Inflammatory macrophage (primary cell): ENCODE measurements at regions not wholly inside any gene's neighbourhood (a gene's known extent, or its start where the extent isn't known, plus 50 kb on each side); places are given as distances from the start of the nearest gene placed in this dataset.

Source experiments
- DNase-seq, 2 donors: peaks; one replicate each; pipeline ENCODE4 v3.0.0-alpha.2; 2020 to 2022

DNA sequence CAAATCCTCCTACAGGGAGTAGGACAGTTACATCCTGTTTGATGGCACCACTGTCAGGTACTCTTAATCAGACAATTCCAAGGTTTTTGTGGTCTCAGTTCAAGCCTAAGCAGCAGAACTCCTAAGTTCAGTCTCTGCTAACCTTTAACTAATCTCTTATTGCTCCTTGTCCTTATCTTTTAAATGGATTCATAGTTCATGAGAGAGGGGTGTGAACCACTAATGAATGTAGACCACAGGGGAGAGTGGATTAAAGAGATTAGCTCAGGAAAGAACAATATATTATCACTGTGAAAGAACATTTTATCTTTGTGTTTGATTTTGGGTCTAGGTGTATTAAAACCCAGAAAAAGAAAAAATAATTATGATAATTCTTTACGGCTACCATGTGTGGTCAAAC, 168.9 kb downstream of the DCK start:
- DNase-seq = no peak

DNA sequence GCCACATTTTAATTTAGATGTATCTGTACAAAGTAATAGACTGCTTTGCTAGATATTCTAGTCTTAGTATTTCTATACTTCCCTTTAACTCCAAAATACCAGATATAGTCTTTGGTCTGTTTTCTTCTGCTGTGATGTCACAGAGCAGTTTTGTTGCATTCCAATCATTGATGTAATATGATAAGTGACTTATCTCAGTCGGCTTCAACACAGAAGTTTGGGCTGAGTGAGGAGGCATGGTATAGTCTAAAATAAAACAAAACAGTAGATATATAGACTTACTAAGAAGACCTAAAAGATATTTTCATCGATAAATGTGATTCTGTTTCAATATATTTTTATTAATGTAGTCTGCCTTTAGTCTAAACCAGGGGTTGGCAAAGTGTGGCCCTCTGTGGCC, 169.9 kb downstream of the DCK start:
- DNase-seq = no peak

- no peak for DNase-seq
Observed at GRCh38 chr4:71167083-71167482, 171.7 kb upstream of the SLC4A4 start.

- DNase-seq = no peak
Observed at GRCh38 chr4:71171592-71171991, 167.2 kb upstream of the SLC4A4 start.

DNA sequence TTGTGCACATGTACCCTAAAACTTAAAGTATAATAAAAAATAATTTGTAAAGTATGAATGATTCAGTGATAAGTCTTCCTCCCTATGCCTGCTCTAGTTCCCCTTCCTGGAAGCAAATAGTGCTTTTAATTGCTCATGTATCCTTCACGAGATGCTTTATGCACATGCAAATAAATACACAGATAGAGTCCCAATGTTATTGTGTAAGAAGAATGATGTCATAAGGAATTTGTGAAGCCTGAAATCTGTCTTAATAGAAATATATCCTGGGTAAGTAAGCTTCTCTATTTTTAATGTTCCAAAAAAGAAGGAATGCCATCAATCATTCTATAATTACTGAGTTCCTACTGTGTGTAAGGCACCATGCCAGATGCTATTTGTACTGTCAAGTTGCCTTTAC, 157.5 kb upstream of the SLC4A4 start:
- DNase-seq = no peak

GRCh38 chr4:71184195-71184781, 154.5 kb upstream of the SLC4A4 start:
- DNase-seq = peak; percentile 51 to 54

GRCh38 chr4:71185037-71185436, 153.8 kb upstream of the SLC4A4 start:
- DNase-seq = no peak

GRCh38 chr4:71186257-71186565, 152.6 kb upstream of the SLC4A4 start:
- DNase-seq = no peak

DNA sequence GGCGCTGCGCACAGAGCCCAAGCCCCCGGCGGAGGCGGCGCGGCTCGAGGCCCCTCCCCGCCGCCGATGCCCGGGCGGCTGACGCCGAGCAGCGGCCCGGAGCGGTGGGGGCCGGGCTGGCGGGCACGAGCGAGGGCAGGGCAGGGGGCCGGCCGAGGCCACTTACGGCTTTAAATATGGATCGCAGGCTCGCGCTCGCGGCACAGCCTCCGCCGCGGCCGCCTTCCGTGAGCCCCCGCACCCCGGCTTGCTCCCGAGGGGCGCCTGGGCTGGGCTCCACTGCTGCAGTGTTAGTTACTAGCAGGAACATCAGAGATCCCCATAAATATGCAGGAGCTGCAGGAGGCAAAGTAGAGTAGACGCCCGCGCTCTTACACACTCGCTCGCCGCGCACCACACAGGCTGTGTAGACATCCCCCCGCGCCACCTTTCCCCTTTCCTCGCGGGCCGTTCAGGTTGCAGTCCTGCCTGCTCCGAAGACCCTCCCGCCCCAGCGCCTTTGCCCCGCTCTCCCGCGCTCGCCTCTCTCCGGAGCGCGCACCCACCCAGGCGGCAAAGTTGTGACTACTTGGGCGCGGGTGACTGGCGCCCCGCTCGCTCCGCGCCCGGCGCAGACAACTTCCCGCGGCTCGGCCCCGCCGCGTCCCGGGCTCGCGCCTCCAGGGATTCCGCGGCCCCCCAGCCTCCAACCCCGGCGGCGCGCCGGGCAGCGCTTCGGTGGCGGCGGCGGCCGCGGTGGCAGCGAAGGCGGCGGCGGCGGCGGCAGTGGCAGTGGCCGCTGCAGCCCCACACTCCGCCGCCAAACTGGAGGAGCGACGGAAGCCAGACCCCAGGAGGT, 152.0 kb upstream of the SLC4A4 start:
- no peak for DNase-seq

DNA sequence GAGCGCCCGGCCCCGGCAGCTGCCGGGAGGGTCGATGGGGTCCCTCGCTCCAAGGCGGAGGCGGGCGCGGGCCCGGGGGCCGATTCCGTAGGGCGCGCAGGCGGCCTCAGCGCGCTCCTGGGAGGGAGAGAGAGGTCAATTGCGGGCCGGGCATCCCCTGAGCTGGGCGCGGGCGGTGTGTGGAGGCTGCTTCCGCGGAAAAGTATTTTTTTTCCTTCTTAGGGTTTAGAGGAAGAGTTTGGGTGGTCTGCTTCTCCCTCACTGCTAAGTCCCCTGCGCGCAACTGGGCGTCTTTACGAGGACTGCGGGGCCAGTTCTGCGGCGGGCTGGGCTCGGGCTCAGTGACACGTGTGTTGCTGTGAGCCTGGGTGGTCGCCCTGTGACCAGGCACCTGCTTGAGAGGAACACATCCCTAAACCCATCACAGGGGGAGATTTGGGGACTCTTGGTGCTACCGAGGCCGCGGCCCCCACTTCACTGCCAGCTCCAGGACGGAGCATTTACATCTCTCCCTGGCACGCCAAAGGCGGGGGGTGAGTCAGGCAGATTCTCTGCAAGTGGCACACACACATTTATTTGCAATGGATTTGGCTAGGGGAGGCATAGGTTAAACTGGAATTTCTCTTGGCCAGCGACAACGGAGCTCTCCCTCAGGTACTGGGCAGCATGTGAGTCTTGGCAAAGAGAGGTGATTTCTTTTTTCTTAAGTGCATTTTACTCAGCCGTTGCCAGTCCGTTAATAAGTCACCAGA, 151.2 kb upstream of the SLC4A4 start:
- no peak for DNase-seq

GRCh38 chr4:71188156-71188640, 150.6 kb upstream of the SLC4A4 start:
- DNase-seq = no peak

DNA sequence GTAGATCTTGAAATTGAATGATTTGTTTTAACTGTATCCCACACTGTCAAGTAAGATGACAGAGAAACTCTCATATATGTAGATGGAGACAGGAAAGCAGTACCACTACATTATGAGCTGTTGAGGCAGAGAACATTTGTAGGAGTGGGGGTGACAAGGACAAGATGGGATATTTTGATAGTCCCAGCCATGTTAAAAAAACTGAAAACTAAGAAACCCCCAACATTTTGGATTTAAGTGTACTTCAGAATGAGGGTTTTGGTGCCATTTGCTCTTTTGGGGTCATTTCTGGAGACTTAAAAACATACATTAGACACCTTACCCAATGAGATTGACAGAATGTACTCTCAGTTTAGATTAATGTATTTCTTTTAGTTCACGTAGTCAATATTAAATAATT, 149.9 kb upstream of the SLC4A4 start:
- DNase-seq = no peak

GRCh38 chr4:71189471-71189870, 149.3 kb upstream of the SLC4A4 start:
- no peak for DNase-seq

DNA sequence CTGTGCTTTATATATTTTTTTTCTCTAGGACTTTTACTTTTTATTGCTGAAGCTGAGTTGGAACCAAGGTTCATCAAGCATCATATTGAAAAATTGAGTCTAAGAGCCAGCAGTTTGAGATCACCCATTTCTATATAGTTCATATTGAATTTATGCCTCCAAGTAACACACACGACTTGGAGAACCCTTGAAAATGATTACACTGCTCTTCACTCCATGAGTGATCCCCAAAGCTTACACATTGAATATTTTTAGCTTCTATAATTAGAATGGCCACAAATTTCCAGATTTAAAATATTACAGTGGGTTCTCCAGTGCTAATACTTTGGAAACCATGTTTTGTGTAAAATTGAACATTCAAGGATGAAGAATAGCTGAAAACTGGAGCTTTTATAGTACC, 144.4 kb upstream of the SLC4A4 start:
- DNase-seq = no peak

- DNase-seq = no peak
Observed at GRCh38 chr4:71195924-71196323, 142.9 kb upstream of the SLC4A4 start.

- no peak for DNase-seq
Observed at GRCh38 chr4:71198958-71199357, 139.9 kb upstream of the SLC4A4 start.

- no peak for DNase-seq
Observed at GRCh38 chr4:71201057-71201456, 137.8 kb upstream of the SLC4A4 start.

GRCh38 chr4:71201817-71202576, 136.8 kb upstream of the SLC4A4 start:
- DNase-seq = no peak

GRCh38 chr4:71202705-71203104, 136.1 kb upstream of the SLC4A4 start:
- DNase-seq = no peak

DNA sequence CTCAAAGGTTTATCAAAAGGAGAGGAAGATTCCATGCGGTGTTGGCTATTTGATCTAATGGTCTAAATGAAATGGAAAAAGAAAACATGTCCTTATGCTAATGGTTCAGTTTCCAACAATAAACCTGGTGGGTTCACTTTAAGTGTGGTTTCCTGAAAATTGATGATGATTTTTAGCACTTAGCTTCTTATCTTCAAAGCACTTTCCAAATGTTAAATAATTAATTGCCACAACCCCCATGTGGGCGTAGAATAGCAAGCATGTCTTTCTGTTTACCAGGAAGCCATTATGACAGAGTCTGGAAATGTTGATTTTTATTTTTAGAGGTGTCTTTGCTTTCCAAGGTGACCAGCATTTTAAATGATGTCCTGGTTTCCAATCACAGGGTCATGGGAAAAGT, 134.8 kb upstream of the SLC4A4 start:
- DNase-seq = no peak

DNA sequence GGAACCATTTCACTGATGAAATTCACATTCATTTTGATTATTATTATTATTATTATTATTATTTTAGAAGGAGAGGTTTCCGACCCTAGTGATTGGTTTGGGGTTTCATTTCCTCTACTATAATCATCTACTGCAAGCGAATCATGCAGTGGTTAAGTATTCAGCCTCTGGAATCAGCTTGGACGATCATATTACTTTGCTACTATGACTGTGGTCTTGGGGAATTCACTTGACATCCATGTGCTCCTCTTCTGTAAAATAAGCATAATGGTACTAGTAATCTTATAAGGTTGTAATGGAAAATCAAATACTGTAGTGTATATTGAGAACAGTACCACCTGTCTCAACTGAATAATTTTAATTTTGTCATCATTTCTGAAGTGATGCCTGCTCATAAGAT, 132.1 kb upstream of the SLC4A4 start:
- no peak for DNase-seq

DNA sequence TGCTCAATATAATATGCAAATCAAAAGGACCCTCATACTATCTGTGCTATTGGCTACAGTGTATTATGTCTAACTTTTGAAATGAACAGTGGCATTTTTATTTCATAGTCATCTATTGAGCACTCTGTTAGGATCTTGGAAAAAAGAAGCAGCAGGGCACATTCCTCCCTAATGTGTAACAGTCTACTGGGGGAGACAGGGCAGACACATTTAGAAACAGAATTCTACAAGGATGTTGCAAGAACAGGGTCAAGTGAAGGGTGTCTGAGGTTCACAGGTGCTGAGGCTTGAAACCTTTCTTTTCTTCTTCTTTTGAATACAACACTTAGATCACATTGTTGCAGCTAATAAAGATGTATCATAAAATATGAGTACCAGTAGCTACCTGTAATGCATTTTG, 129.7 kb upstream of the SLC4A4 start:
- DNase-seq = no peak

DNA sequence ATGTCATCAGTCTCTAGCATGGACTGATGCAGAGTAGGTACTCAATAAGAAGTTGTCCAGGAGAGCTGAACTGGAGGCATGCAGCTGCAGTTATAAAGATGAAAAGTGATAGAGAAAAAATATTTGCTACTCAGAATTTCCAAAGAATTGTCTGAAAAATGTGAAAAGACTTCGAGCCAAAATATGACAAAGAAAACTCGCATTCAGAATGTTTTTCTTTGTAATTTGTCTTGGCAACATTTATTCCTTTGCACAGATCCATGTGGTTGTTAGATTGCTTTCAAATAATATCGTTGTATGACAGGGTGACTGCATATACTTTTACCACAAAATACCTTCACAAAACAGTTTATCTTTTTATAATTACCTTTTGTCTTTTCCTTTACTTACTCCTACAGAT, 128.0 kb upstream of the SLC4A4 start:
- no peak for DNase-seq
